Gastroesophageal sphincter (tissue), 4 donors: ENCODE measurements at regions not wholly inside any gene's neighbourhood (a gene's known extent, or its start where the extent isn't known, plus 50 kb on each side); places are given as distances from the start of the nearest gene placed in this dataset.

Source experiments
- ATAC-seq: fragments of 150-250 bp; one replicate; pipeline ENCODE4 v1.9.1; 2016; ENCODE audit warnings: mild to moderate bottlenecking, moderate library complexity
- H3K27ac ChIP-seq, 4 donors: fragments of 200-600 bp; sonication (generic) in 3 of 4; 1 replicate in 3 of 4; 2 replicates in 1 of 4; pipeline ENCODE4 v1.5.1; 2016 to 2019
- H3K27me3 ChIP-seq: fragments of 200-600 bp; sonication (generic); one replicate; pipeline ENCODE4 v1.5.1; 2019
- H3K36me3 ChIP-seq, 2 donors: fragments of 200-600 bp; sonication (generic); one replicate each; pipeline ENCODE4 v1.5.1; 2019; ENCODE audit warnings: control low read depth in 1 of 2
- H3K4me1 ChIP-seq, 3 donors: fragments of 200-600 bp; sonication (generic); 1 replicate in 2 of 3; 2 replicates in 1 of 3; pipeline ENCODE4 v1.5.1; 2016 to 2019; ENCODE audit warnings: control low read depth in 2 of 3
- H3K4me3 ChIP-seq, 2 donors: fragments of 200-600 bp; sonication (generic); one replicate each; pipeline ENCODE4 v1.5.1; 2019; ENCODE audit warnings: mild to moderate bottlenecking in 1 of 2, moderate library complexity in 1 of 2
- H3K9me3 ChIP-seq, 3 donors: fragments of 200-600 bp; sonication (generic); one replicate each; pipeline ENCODE4 v1.5.1; 2017 to 2019; ENCODE audit warnings: control low read depth in 2 of 3
- EP300 ChIP-seq: sonication (generic); formaldehyde crosslinking; IDR thresholded peaks from one replicate; pipeline ENCODE4 v1.6.1; 2017; ENCODE audit warnings: antibody characterized with exemption, mild to moderate bottlenecking
- POLR2A ChIP-seq, 2 donors: fragments of 450-650 bp; IDR thresholded peaks; one replicate each; pipeline ENCODE4 v1.6.1; 2017; ENCODE audit warnings: antibody characterized with exemption in 2 of 2, mild to moderate bottlenecking in 2 of 2, moderate library complexity in 1 of 2
- POLR2AphosphoS5 ChIP-seq: sonication (generic); formaldehyde crosslinking; IDR thresholded peaks from one replicate; pipeline ENCODE4 v1.6.1; 2017; ENCODE audit warnings: antibody characterized with exemption
- WGBS, 2 donors: methylation state at CpG; one replicate each; pipeline ENCODE4 v1.1.5; 2018; ENCODE audit warnings: low coverage in 1 of 2; 5-methylcytosine and 5-hydroxymethylcytosine counted together
- TF ChIP-seq, protein P1 (sequence below), 4 experiments: fragments of 200-600 bp in 2 of 4; fragments of 450-650 bp in 2 of 4; sonication (generic) in 1 of 4; IDR thresholded peaks; one replicate each; pipeline ENCODE4 v1.5.1; 2017 to 2019; ENCODE audit warnings: antibody characterized with exemption in 4 of 4, mild to moderate bottlenecking in 2 of 4, moderate library complexity in 2 of 4

DNA sequence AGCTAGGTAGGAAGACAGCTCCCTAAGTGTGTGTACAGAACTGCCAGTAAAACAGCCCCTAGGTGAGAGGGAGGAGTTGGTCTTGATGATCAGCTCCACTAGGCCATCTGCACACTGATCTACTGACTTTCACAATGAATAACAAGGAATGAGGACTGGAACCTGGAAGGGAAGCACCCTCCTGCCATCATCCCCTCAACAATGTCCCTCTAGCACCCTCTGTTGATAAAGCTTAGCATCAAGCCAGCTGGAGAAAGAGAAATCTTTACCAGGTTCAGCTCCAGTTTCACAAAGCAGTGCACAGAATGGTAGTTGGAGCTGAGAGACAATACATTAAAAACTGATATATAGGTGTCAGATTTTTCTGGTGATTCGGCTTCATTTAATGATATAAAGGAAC is 57.2 kb upstream of the IRAK1BP1 start:
- peaks cover 12% of the 10 kb centered on the region for H3K27me3 ChIP-seq
- no peak overlapping the region for H3K4me3 ChIP-seq
- WGBS, 2 donors: 0 to 13% methylated on average over 1 of the region's 1 CpG
- H3K27ac ChIP-seq: no peak overlapping the region
- no peak for ATAC-seq
- TF ChIP-seq POLR2AphosphoS5 (no peak), EP300 (no peak), POLR2A (IDR thresholded peaks at IDR 0.05) (no peak)
- TF ChIP-seq, protein P1, sequence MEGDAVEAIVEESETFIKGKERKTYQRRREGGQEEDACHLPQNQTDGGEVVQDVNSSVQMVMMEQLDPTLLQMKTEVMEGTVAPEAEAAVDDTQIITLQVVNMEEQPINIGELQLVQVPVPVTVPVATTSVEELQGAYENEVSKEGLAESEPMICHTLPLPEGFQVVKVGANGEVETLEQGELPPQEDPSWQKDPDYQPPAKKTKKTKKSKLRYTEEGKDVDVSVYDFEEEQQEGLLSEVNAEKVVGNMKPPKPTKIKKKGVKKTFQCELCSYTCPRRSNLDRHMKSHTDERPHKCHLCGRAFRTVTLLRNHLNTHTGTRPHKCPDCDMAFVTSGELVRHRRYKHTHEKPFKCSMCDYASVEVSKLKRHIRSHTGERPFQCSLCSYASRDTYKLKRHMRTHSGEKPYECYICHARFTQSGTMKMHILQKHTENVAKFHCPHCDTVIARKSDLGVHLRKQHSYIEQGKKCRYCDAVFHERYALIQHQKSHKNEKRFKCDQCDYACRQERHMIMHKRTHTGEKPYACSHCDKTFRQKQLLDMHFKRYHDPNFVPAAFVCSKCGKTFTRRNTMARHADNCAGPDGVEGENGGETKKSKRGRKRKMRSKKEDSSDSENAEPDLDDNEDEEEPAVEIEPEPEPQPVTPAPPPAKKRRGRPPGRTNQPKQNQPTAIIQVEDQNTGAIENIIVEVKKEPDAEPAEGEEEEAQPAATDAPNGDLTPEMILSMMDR (IDR thresholded peaks at IDR 0.05): no peak
- H3K36me3 ChIP-seq: no peaks in the 10 kb centered on the region
- peaks cover 0 to 60% (median 0%) of the 10 kb centered on the region in 3 donors for H3K9me3 ChIP-seq
- no peaks in the 10 kb centered on the region for H3K4me1 ChIP-seq

DNA sequence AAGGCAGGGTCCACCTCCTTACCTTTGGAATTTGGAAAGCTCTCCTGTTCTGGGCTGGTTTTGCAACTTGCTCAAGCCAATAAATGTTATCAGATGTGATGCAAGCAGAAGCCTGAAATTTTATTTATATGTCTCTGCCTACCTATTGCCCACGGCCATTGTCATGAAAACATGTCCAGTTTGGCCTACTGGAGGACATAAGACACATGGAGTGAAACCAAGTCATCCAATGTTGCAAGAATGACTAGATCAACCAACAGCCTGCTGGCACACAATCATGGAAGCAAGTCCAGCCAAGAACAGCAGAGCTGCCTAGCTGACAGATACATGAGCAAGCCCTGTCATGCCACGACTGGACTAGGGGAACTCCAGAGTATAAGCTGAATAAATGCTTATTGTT is 56.7 kb upstream of the IRAK1BP1 start:
- WGBS, 2 donors: 55 to 71% methylated on average over 2 of the region's 2 CpGs
- TF ChIP-seq EP300: no peak
- TF ChIP-seq POLR2A (IDR thresholded peaks at IDR 0.05): no peak
- TF ChIP-seq POLR2AphosphoS5: no peak
- TF ChIP-seq, protein P1 (IDR thresholded peaks at IDR 0.05): no peak
- Histone ChIP-seq H3K4me1 (no peaks in the 10 kb centered on the region), H3K4me3 (no peak overlapping the region), H3K36me3 (no peaks in the 10 kb centered on the region), H3K9me3 (peaks cover 0 to 60% (median 0%) of the 10 kb centered on the region in 3 donors), H3K27me3 (peaks cover 12% of the 10 kb centered on the region), H3K27ac (no peak overlapping the region)
- no peak for ATAC-seq
